ENCODE measurements at regions not wholly inside any gene's neighbourhood (a gene's known extent, or its start where the extent isn't known, plus 50 kb on each side); places are given as distances from the start of the nearest gene placed in this dataset.
"Not testable (repeated sequence)": the region's sequence is repeated elsewhere in the genome, so short reads cannot be mapped to it uniquely, and the experiment has no call there.

- no peak for DNase-seq (ENCODE audit: low spot score)
These were observed 1440.7 kb upstream of the RAG2 start for GRCh38 chr11:38038777-38039176.

DNA sequence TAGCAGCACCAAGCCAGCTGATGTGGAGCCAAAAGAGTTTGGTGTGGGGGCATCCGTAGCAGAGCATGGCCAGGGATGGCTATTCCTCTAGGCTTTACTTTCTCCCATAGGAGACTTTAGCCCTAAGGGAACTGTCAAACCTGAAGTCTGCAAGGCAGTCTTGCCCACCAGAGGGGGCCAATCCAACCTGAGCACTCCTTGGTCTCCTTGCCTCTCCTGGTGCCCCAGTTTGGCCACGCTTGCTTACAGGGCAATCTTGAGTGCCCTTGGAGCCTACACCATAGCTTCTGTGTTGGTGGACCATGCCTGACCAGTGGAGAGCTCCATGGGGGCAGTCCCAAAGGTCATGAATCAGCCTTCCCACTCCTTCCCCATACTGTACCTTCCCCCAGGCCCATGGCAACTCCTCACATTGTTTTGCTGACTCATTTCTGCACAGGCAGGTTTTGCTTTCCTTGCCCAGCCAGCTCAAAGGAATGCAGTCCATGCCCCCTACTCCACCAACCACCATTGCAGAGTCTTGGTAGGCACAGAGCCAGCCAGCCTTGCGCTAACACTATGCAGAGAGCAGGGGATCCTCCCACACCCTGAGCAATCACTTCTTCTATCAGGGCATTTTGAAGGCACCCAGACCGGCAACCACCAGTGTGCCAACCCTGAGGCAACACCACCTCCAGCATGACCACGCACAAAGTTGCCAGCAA, 1421.2 kb upstream of the RAG2 start:
- no peak for DNase-seq (ENCODE audit: low spot score)

DNA sequence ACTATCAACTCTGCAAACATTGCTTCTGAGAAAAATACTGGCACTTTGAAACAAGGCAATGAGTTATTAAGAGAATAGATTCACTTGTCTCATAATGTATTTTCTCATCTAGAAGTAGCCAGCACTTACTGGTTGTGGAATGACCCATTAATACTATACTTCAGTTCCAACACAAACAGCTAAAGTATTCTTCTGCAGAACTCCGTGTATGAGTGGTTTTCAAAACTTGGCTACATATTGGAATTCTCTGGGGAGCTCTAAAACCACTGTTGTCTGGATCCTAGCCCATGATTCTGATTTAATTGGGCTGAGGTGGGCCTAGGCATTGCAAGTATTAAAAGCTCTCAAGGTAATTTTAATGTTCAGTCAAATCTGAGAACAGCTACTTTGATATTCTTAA, 1416.4 kb upstream of the RAG2 start:
- DNase-seq (ENCODE audit: low spot score) = no peak

- DNase-seq (ENCODE audit: low spot score) = no peak
These were observed 1415.1 kb upstream of the RAG2 start for GRCh38 chr11:38013157-38013556.

GRCh38 chr11:38011496-38011895, 1413.5 kb upstream of the RAG2 start:
- DNase-seq (ENCODE audit: low spot score) = no peak

DNA sequence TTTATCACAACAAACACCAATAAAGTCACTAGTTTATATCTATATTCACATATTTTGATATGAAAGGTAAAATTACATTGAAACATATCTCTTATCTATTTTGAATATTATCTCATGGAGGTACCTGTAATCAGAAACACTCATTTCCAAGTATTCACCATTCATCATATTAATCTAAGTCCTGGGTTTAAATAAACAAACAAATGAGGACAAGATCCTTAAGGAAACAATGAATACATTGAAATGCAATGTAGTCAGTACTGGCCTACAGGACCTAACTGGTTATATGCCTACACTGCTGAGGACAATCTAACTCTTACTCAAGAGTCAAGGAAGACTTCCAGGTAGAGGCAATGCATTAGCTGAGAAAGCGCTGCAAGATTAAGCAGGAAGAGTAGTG, 1411.9 kb upstream of the RAG2 start:
- no peak for DNase-seq (ENCODE audit: low spot score)

GRCh38 chr11:38006466-38006865, 1408.4 kb upstream of the RAG2 start:
- no peak for DNase-seq (ENCODE audit: low spot score)

DNA sequence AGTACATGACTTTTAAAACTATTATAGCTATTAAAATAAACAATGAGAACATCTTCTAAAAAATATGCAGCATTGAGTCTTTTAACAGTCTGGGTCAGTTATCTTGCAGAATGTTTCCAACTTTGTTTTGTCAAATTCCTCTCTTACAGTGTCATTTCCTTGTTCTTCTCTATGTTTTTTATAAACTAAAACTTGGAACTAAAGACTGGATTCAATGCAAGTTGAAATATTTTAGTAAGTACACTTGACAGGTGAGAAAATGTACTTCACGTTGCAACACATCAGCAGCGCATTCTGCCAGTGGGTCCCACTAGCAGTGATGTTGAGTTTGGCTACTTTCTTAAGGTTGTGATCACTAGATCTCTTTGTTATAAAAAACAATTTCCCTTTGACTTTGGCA, 1407.6 kb upstream of the RAG2 start:
- no peak for DNase-seq (ENCODE audit: low spot score)

- no peak for DNase-seq (ENCODE audit: low spot score)
These were observed 1401.1 kb upstream of the RAG2 start for GRCh38 chr11:37999171-37999570.

GRCh38 chr11:37995886-37996285, 1397.8 kb upstream of the RAG2 start:
- DNase-seq (ENCODE audit: low spot score) = no peak

GRCh38 chr11:37988031-37988430, 1390.0 kb upstream of the RAG2 start:
- DNase-seq (ENCODE audit: low spot score) = no peak

- no peak for DNase-seq (ENCODE audit: low spot score)
These were observed 1387.0 kb upstream of the RAG2 start for GRCh38 chr11:37984991-37985390.

GRCh38 chr11:37978647-37979046, 1380.6 kb upstream of the RAG2 start:
- DNase-seq (ENCODE audit: low spot score) = no peak

GRCh38 chr11:37973941-37974340, 1375.9 kb upstream of the RAG2 start:
- DNase-seq (ENCODE audit: low spot score) = no peak

DNA sequence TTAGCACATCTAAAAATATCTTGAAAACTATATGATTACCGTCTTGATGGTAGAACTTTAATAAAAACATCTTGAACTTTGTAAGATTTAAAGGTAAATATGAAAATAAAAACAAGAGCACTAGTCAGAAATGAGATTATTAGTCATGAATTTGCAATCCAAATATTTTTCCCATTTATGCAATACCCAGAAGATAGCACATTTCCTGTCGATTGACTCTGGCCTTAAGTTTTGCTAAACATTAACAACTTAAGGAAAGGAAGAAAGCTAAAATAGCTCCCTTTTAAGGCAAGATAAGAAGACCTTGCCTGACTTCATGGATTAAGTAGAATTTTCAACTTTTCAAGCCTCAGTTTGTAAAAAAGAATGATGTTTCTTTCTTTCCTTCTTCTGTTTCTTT, 1374.7 kb upstream of the RAG2 start:
- no peak for DNase-seq (ENCODE audit: low spot score)

GRCh38 chr11:37969336-37969735, 1371.3 kb upstream of the RAG2 start:
- DNase-seq (ENCODE audit: low spot score) = not testable (repeated sequence)

GRCh38 chr11:37968148-37968547, 1370.1 kb upstream of the RAG2 start:
- no peak for DNase-seq (ENCODE audit: low spot score)

DNA sequence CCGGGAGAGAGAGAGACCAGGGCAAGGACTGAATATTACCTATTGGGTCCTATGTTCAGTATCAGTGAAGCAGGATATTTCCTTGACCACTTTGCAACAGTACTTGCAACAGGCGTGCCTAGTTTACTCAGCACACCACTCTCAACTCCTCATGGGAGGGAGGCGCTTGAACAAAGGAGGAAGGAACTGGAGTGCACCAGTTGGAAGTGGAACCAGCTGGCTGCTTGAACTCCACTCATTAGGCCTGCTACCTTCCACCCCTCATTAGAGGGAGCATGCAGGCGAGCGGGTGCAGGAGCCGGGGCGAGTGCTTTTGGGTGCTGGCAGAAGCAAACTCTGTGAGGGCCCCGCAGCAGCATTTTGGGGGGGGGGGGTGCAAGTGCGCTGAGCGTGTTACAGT, 1369.6 kb upstream of the RAG2 start:
- DNase-seq (ENCODE audit: low spot score) = no peak

GRCh38 chr11:37963440-37963839, 1365.4 kb upstream of the RAG2 start:
- no peak for DNase-seq (ENCODE audit: low spot score)

DNA sequence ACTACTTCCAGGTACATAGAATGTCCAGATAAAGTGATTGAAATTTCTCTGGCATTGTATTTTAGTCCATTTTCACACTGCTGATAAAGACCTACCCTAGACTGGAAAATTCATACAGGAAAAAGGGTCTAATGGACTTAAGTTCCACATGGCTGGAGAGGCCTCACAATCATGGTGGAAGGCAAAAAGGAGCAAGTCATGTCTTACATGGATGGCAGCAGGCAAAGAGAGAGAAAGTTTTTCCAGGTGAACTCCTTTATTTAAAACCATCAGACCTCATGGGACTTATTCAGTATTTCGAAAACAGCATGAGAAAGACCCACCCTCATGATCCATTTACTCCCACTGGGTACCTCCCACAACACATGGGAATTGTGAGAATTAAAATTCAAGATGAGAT, 1359.7 kb upstream of the RAG2 start:
- DNase-seq (ENCODE audit: low spot score) = no peak

GRCh38 chr11:37951996-37952395, 1354.0 kb upstream of the RAG2 start:
- no peak for DNase-seq (ENCODE audit: low spot score)

DNA sequence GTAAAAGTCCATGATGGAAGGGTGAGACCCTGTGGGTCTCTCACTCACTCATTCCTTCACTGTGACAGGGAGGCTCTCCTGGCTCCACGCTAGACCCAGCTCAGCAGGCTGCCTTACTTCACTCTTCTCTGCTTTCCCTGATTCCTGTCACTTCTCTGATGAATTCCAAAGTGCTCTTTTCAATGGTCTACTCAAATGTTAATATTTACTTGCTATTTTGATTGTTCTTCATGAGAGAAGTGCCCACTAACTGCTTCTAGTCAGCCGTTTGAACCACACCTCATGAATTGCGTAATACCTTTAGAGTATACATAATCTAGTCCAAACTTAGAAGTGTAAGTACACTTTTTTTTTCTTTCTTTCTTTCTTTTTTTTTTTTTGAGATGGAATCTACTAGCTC, 1350.2 kb upstream of the RAG2 start:
- no peak for DNase-seq (ENCODE audit: low spot score)

GRCh38 chr11:37947821-37948220, 1349.8 kb upstream of the RAG2 start:
- no peak for DNase-seq (ENCODE audit: low spot score)
